NCI-H345 treated with DMSO at 0.1 percent for 48 hours (cell line): ENCODE measurements at regions not wholly inside any gene's neighbourhood (a gene's known extent, or its start where the extent isn't known, plus 50 kb on each side); places are given as distances from the start of the nearest gene placed in this dataset.

Experiments used
- DNase-seq: peaks from one replicate; lab custom pipeline; 2025; ENCODE audit not compliant: unreplicated experiment; lab: John Stamatoyannopoulos, UW

DNA sequence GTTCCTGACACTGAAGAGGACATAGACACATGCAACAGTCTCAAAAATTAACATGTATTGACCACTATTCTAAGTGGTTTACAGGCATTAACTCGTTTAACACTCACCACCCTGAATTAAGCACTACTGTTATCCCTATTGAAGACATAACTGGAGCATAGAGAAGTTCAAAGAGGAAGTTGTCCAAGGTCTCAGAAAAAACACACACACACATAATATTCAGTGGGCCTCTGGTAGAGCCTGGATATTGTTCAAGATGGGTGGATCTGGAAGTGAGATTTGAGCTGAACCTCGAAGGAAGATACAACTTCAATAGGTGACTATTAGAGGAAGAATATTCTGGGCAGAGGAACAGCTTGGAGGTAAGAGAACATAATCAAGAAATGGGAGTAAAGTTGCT lies 334.9 kb downstream of the HNRNPD start:
- no peak for DNase-seq

DNA sequence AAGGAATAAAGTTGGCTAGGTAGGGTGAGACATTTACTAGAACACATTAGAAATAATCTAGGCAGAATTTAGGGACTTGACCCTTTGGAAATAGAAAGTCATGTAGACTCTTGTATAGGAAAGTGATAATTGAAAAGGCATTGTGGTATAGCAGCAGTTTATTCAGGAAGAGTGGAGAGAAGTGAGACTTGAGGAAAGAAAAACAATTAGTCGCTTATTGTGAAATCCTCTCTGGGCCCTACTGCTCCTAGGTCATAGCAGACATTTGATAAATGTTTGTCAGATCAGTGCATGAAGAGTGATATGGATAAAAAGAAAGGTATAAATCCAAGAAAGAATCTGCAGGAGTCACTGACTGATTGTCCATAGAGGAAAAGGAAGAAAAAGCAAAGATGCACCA lies 337.6 kb downstream of the HNRNPD start:
- DNase-seq = no peak

DNA sequence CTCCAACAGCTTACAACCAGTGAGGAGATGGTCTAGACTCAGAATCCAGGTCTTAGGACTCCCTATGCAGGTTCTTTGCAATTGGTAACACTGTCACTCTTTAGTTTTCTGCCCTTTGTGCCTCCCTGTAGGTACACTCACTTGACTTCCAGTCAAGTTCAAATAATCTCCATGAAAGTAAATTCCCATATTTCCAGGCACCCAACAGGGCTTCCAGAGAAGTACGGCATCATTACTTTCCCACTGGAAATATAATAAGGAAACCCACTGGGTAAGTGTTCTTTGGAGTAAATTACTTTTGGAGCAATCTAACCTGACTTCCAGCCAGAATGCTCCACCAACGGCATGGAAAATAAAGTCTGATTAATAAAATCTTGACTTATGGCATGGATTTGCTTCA lies 338.9 kb downstream of the HNRNPD start:
- DNase-seq = no peak

DNA sequence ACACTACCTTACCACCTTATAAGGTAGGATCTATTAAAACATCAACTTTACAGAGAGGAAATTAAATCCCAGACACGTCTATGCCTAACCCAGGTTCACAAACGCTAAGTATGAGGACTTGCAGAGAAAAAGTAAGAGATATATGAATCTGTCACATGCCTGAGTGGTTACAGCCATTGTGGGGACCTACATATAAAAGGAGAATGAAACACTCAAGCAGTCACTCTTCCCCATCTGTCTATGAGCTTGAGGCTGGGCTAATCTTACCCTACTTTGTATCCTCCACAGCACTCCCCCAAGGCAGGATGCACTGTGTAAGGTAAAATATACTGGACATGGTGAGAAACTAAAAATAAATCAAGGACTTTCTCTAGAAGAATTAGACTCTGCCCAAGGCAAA lies 339.9 kb downstream of the HNRNPD start:
- no peak for DNase-seq

DNA sequence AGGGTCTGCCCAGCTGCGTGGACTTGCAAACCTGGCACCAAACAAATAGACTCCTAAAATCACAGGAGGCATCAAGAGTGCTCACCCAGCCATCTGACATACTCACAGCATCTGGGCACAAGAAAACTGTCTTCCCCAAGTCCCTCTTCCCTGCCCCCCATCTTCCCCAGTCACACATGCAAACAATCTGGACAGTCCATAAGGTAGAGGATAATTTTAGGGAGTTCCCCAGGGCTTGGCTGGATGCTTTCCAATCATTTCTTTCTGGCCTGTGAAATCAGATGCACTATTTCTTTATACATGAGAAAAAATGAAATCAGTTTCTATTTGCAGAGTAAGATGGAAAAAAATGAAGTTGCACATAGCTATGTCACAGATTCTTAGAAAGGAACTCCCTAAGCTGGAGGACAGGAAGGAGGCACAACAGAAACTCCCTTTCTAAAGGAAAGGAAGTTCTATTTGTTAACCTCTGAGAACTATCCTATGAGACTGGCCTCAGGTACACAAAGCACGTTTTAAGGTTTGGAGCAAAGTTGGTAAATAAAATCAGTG lies 342.3 kb downstream of the HNRNPD start:
- DNase-seq = no peak

DNA sequence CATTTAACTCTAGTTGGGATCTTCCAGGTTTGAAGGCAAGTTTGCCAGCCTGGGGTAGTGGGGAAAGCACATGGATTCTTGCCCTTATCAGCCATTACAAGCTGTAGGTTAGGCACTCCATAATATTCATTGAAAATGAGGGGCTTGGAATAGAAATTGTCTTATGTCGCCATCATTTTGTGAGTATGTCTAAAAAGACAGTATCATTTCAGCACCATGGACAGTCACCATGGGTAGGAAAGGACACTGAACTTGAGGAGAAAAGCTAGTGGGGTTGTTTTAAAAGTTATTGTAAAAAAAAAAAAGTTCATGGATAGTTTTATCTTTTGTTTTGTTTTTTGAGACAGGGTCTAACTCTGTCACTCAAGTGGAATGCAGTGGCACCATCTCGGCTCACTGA lies 356.1 kb downstream of the HNRNPD start:
- no peak for DNase-seq

DNA sequence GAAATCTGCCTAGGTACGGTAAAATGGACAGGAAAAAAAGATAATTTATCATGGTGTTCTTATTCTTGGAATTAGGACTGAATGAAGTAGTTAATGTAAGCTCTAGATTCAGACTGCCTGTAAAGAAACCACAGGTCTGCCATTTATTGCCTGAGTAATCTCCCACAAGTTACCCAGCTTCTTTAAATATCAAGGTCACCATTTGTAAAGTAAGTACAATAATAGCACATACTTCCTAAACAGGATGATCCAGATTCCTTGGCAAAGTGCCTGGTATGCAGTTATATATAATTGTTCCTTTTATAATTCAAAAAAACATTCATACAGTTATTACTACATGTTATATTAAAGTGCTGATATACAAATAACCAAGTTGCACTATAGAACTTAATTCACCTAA lies 368.6 kb downstream of the HNRNPD start:
- no peak for DNase-seq

DNA sequence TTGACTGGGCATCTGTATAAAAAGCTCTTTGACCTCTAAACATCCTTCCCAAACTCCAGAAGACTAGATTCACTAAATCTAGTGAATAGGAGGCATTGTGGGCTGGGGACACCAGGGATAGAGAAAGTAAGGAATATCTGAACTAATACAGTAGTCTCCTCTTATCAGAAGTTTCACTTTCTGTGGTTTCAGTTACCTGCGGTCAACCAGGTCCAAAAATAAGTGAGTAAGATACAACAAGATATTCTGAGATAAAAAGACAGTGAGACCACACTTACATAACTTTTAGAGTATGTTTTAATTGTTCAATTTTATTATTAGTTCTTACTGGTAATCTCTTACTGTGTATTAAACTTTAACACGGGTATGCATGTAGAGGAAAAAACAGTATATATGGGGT lies 376.5 kb downstream of the HNRNPD start:
- no peak for DNase-seq

DNA sequence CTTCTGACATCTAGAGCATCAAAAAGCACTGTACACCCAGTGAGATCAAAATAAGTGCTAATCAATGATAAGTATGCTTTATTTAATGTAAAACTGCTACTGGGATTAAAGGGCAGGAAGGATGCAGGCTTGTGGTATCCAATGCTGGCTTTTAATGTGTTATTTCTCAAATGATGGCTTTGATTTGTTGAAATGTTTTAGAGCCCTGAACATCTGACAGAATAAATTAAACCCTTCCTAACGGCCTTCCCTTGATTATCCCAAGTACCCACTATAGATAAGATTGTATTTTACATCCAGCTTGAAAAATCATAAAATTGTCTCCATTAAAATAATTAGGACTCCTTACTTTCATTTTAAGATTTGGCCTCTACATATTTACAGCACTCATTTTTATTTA lies 382.9 kb downstream of the HNRNPD start:
- no peak for DNase-seq

DNA sequence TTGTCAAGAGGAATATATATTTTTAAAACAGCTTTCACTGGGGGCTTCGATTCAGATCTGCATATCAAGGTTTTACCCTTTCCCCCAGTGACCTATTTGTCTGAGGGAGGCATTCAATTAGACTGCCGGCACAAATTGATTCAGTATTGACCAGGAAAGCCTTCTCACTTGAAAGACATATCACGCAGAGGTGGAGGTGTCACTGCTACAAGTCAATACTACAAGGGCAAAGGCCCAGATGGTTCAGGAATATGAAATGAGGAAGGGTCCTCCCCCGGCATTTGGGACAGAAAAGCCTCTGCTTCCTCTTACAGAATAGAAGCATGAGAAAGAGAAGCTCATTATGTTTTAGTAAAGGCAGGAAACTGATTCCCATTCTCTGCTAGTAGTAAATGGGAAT lies 383.6 kb downstream of the HNRNPD start:
- no peak for DNase-seq

DNA sequence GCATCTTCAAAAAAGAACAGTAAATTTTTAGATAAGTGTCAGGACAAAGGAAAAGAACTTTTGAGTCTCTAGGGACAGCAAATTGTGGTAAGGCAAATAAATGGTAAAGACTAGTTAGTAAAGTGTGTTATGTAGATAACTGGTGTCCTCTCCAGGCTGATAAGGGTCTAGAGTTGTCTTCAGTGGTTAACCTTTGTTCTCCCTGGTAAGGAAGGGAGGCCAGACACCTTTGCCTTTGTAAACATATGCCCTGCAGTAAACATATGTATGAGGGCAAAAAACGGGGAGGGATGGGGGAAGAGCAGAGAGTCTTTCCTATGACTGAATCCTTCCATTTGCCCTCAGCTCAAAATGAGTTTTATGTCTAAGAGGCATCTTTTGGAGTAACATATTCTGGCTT lies 384.6 kb downstream of the HNRNPD start:
- DNase-seq = no peak

DNA sequence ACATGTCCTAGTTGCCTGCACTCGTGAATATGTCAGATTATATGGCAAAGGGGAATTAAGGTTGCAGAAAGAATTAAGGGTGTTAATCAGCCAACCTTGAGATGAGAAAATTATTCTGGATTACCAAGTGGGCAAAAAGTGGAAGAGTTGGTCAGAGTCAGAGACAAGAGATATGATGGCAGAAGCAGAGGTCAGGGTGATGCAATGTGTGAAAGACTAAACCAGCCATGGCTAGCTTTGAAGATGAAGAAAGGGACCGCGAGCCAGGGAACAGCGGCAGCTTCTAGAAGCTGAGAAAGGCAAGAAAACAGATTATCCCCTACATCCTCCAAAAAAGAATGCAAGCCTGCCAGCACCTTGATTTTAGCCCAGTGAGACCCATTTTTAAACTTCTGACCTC lies 385.6 kb downstream of the HNRNPD start:
- DNase-seq = no peak

DNA sequence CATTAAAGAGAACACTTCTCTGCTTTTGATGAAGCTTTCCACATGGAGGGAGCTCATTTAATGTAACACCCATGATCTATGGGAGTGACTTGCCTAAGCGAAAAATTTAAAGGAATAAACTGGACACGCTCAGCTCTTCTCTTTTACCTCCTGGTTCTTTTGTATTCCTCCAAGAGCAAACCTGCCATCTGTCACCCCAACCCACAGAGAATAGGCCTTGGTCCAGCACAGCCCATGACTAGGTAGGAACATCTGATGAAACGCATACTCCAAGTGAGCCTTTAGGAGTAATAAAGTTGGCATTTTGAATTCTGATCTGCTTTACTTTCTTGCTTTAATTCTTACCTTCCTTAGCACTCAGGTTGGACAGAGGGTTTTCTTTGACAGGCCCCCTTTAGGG lies 389.0 kb downstream of the HNRNPD start:
- DNase-seq = no peak

DNA sequence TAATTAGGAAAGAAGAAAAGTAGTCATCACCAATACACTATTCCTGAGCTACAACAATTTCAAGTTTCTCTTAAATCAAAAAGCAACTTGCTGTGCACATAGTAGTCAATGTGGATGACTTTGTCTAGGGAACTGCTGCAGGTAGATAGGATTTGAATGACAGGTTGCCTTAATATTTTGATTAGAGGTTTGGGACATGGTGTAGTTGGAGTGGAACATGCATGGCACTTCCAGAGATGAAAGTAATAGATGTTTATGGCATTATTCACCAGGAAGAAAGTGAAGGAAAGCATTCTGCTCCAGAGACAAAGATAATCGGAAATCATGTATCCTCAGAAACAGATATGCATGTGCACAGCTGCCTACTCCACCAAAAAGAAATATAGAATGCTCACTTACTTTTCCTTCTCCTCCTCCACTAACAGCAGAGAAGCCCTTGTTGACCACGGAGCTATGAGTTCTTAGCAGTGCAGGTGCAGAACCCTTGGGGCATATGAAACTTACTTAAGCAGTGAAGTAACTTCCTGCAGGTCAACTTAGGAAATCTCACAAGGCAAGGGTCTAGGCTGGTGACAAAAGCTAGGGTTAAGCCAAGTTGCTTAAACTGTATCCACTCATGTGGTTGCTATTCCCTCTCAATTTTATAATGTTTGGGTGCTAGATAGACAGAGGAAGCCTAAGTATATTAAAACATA lies 390.8 kb downstream of the HNRNPD start:
- DNase-seq = no peak

DNA sequence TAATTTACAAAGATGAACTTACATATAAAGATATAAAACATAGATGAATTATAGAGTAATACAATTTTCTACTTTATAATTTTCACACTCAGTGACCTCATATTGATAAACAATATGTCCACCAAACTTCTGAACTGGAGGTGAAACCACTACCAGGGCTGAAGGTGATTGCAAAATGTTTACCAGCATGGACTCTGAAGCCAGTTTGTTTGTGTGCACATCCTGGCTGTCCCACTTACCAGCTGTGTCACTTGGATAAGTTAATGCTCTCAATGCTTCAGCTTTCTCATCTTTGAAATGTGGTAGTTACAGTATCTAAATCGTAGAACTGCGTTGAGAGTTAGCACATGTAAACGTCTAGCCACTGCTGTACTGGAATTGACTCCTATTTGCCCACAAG lies 392.6 kb downstream of the HNRNPD start:
- DNase-seq = no peak

DNA sequence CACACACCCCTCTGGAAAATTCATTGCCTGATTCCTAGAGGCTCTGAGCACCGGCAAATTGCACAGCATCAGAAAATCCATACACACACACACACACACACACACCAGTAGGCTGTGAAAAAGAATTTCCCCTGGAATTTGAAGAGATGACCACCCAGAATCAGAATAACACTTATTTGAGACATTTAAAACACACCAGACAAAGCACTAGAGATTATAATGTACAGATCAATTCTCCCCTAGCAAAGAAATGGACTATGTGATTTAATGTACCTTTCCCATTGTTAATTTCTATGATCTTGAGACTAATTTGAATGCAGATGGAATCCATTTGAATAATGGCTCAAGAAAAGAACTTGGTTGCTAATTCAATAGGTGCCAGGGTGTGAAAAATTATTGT lies 399.3 kb downstream of the HNRNPD start:
- DNase-seq = no peak

DNA sequence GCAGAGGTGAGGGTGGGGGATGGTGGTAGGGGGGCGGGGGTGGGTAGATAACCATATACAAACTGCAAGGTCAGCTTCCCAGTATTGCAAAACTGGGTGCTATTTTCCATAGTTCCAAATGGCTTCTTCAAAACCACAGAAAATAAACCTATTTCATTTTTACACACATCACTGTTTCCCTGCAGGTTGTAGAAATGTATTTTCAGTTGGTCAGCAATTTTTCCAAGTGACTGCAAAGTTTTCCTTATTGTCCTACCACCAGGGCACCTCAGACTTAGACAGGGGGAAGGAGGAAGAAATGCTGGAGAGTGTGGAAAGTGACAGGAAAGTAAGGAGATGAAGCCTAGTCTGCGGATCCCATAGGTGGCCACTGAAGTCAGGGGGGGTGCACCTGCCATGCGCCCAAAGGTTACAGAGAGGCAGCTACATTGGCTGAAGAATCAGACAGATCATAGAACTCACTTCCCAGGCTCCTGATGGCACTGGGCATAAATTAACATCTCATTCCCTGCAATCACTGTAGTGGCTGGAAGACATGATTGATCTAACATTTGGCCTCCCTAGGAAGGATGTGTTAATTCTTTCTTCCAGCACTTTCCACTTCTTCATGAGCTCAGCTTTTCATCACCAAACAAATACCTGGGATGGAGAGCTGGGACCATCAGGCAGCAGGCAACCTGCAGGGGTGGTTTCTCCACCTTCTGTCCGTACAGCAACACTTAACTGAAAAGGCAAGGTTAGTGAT lies 402.0 kb downstream of the HNRNPD start:
- DNase-seq = no peak

DNA sequence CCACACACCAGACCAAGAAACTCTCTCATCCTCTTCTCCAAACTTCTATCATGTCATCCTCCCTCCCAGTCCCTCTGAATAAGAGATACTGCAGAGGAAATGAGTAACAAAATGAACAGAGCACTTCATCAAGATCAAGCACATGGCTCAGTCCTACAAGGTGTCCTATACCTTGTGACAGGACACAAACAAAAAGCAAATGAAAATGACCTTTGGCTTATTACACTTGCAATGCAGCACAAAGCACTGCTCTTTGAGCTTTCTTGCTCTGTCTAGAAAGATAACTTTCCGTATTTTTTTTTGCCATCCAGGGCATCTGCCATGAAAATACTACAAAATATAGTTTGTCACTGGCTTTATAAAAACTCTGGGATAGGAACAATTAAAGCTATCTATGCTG lies 402.7 kb downstream of the HNRNPD start:
- DNase-seq = no peak

DNA sequence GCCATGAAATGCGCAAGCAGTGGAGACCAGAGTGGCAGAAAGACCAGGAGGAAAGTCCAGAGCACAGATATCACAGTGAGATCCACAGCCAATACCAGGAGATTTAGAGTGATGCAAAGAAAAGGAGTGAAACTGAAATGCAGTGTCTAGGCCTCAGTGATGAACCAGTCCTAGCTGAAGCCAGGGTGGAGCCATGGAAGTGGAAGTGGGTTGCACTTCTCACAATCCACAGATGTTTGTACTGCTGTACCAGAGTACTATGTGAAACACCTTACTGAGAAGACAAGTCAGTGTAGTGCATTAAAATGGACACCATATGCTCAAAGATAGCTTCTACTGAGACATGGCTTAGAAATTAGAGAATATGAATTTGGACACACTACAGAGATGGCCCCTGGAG lies 403.3 kb downstream of the HNRNPD start:
- DNase-seq = no peak

DNA sequence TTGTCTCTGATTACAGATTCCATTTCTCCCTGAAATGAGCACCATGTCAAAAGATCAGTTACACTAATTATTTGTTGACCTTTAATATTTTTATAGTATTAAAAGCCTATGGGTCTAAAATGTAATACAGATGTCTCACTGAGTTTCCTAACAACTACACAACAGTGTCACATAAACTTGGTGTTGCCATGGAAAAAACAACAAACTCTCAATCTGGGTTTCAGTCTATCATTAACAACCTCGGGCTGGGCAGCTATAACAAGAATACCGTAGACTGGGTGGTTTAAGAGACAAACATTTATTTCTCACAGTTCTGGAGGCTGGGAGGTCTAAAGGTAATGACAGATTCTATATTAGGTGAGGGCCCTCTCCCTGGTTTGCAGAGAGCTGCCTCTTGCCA lies 407.1 kb downstream of the HNRNPD start:
- DNase-seq = no peak

DNA sequence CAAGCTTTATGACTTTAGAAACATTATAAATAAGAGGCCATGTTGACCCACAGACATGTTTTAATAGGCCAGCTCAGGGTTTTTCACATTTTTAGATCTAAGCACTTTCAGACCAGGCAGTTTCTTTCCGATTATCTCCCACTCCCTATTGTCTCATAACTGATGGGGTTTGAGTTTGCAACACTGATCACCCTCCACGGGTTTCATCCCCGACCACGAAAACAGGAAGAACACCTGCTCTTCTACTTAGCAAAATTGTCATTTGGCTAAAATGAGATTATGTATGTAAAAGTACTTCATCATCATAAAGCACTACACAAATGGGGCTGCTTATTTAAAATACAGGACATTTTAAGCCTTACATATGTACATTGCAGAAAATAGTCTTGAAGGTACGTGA lies 407.9 kb downstream of the HNRNPD start:
- DNase-seq = no peak

DNA sequence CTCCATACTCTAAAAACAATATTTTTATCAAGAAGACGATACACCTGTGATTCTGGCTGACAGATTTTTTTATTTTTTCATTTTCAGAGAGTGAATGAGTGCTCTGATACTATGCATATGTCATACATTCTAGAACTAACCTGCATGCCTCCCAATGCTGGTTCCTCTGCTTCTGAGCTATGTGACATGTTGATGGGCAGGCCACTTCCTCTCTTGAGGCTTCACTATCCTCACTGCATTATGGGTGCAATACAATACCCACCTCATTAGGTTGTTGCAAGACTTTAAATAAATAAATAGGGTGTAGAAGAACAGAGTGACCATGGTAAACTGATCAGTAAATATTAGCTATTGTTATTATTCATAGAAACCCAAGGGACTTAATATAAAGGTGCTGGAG lies 408.3 kb downstream of the HNRNPD start:
- no peak for DNase-seq

DNA sequence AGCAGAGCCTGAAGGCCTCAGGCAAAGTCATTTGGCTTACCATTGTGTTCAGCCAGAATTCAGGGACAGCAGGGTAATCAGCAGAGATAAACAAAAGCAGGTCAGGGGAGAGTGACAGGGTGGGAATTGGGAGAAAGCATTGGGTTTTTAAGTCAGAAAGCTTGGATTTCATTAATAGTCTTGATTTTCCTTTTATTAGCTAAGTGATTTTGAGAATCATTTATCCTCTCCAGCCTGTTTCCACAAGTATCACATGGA lies 410.1 kb downstream of the HNRNPD start:
- DNase-seq = no peak
